ENCODE measurements at regions not wholly inside any gene's neighbourhood (a gene's known extent, or its start where the extent isn't known, plus 50 kb on each side); places are given as distances from the start of the nearest gene placed in this dataset.

DNA sequence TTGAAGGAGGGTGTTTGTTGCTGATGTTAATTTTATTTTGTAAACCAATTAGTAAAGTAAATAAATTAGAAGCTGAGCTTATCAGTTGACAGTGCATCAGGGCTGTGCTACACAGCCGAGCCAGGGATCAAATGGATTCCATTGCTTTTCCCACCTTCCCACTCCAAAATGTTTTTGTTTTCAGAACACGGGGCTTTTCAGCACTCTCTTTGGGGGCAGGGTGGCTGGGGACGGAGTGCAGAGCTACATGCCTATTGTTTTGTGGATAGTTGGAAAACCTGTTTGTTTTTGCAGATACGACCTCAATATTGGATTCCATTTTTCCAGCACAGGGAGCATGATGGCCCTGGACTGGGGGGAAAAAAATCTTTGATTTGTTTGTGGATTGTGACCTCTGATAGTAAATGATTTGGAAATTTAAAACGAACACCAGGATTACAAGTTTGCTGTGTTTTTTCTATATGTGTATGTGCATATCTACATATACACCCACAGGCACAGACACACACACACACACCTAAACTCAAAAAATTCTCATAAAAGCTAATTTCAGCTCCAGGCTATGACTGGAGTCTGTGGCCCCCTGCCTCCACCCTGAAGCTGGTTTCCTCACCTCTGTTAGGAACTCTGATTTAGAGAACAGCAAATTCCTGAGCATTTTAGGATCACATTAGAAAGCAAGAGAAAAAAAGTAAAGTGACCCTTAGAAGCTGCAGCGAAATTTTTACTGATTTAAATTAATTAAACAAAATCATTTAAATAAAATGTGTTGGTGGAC lies 371.7 kb upstream of the IRX2 start:
- Histone ChIP-seq H3K4me1 (ENCODE audit: control insufficient read depth in 2 of 3, insufficient read depth in 2 of 3, low read depth in 1 of 3, low read length in 3 of 3) (no peaks in the 10 kb centered on the region), H3K36me3 (ENCODE audit: control insufficient read depth in 2 of 3, insufficient read depth in 3 of 3, low read length in 3 of 3) (no peaks in the 10 kb centered on the region), H3K27ac (ENCODE audit: low read depth in 2 of 2, low read length in 2 of 2) (no peak overlapping the region), H3K9ac (ENCODE audit: low read length in 3 of 3) (no peak overlapping the region), H3K9me3 (ENCODE audit: control insufficient read depth in 2 of 3, insufficient read depth in 1 of 3, low read length in 3 of 3) (no peaks in the 10 kb centered on the region), H3K27me3 (ENCODE audit: control insufficient read depth, insufficient read depth, low read length) (peaks cover 2% of the 10 kb centered on the region), H3K4me3 (ENCODE audit: low read length in 3 of 3) (no peak overlapping the region)
- DNase-seq, result no peak
- no peak for FAIRE-seq
- TF ChIP-seq, protein P1, sequence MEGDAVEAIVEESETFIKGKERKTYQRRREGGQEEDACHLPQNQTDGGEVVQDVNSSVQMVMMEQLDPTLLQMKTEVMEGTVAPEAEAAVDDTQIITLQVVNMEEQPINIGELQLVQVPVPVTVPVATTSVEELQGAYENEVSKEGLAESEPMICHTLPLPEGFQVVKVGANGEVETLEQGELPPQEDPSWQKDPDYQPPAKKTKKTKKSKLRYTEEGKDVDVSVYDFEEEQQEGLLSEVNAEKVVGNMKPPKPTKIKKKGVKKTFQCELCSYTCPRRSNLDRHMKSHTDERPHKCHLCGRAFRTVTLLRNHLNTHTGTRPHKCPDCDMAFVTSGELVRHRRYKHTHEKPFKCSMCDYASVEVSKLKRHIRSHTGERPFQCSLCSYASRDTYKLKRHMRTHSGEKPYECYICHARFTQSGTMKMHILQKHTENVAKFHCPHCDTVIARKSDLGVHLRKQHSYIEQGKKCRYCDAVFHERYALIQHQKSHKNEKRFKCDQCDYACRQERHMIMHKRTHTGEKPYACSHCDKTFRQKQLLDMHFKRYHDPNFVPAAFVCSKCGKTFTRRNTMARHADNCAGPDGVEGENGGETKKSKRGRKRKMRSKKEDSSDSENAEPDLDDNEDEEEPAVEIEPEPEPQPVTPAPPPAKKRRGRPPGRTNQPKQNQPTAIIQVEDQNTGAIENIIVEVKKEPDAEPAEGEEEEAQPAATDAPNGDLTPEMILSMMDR (IDR thresholded peaks at IDR 0.05; ENCODE audit: borderline replicate concordance, extremely low read depth, insufficient read depth), result no peak
- intact Hi-C loops (cut with DNase I), result no loop called here

- H3K36me3 ChIP-seq (ENCODE audit: control insufficient read depth in 2 of 3, insufficient read depth in 3 of 3, low read length in 3 of 3), result no peaks in the 10 kb centered on the region
- DNase-seq, result no peak
- H3K4me3 ChIP-seq (ENCODE audit: low read length in 3 of 3), result no peak overlapping the region
- no peaks in the 10 kb centered on the region for H3K4me1 ChIP-seq (ENCODE audit: control insufficient read depth in 2 of 3, insufficient read depth in 2 of 3, low read depth in 1 of 3, low read length in 3 of 3)
- H3K27me3 ChIP-seq (ENCODE audit: control insufficient read depth, insufficient read depth, low read length), result peaks cover 6% of the 10 kb centered on the region
- no peak for FAIRE-seq
- H3K9me3 ChIP-seq (ENCODE audit: control insufficient read depth in 2 of 3, insufficient read depth in 1 of 3, low read length in 3 of 3), result no peaks in the 10 kb centered on the region
- intact Hi-C loops (cut with DNase I), result no loop called here
- TF ChIP-seq, protein P1 (IDR thresholded peaks at IDR 0.05; ENCODE audit: borderline replicate concordance, extremely low read depth, insufficient read depth), result no peak
- H3K9ac ChIP-seq (ENCODE audit: low read length in 3 of 3), result no peak overlapping the region
- no peak overlapping the region for H3K27ac ChIP-seq (ENCODE audit: low read depth in 2 of 2, low read length in 2 of 2)
Measured at GRCh38 chr5:3122216-3122615, 370.7 kb upstream of the IRX2 start.

GRCh38 chr5:3121813-3122212 lies 370.3 kb upstream of the IRX2 start:
- no peaks in the 10 kb centered on the region for H3K36me3 ChIP-seq (ENCODE audit: control insufficient read depth in 2 of 3, insufficient read depth in 3 of 3, low read length in 3 of 3)
- FAIRE-seq, result no peak
- H3K27me3 ChIP-seq (ENCODE audit: control insufficient read depth, insufficient read depth, low read length), result peaks cover 8% of the 10 kb centered on the region
- no peak for DNase-seq
- H3K9ac ChIP-seq (ENCODE audit: low read length in 3 of 3), result no peak overlapping the region
- no peaks in the 10 kb centered on the region for H3K4me1 ChIP-seq (ENCODE audit: control insufficient read depth in 2 of 3, insufficient read depth in 2 of 3, low read depth in 1 of 3, low read length in 3 of 3)
- TF ChIP-seq, protein P1 (IDR thresholded peaks at IDR 0.05; ENCODE audit: borderline replicate concordance, extremely low read depth, insufficient read depth), result no peak
- H3K27ac ChIP-seq (ENCODE audit: low read depth in 2 of 2, low read length in 2 of 2), result no peak overlapping the region
- no peaks in the 10 kb centered on the region for H3K9me3 ChIP-seq (ENCODE audit: control insufficient read depth in 2 of 3, insufficient read depth in 1 of 3, low read length in 3 of 3)
- intact Hi-C loops (cut with DNase I), result no loop called here
- no peak overlapping the region for H3K4me3 ChIP-seq (ENCODE audit: low read length in 3 of 3)
